ENCODE measurements at regions not wholly inside any gene's neighbourhood (a gene's known extent, or its start where the extent isn't known, plus 50 kb on each side); places are given as distances from the start of the nearest gene placed in this dataset.

DNA sequence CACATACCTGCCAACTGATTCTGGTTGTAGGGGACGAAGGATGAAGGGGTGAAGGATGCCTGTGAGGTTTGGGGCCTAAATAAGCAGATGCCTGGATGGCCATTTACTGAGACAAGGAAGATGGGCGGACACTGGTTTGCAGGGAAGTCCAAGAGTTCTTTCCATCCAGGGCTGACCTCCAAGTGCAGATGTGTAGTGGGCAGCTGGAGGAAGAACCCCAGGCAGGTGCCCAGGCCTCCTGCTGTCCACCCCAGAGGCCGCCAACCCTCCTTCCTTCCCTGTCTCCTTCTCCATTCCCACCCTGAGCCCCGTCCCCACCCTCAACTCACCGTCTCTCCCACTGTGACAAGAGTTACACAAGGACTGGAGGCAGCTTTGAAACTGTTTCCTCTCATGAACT, 171.5 kb downstream of the KATNAL1 start:
- no peak for TF ChIP-seq CTCF (IDR thresholded peaks at IDR 0.05)
- no peak for TF ChIP-seq POLR2AphosphoS5 (IDR thresholded peaks at IDR 0.05)
- TF ChIP-seq POLR2A (IDR thresholded peaks at IDR 0.05): no peak

Data from breast epithelium (tissue), 3 donors.